Hepatocyte (in vitro differentiated cells): ENCODE measurements at regions not wholly inside any gene's neighbourhood (a gene's known extent, or its start where the extent isn't known, plus 50 kb on each side); places are given as distances from the start of the nearest gene placed in this dataset.

Source experiments
- EZH2 ChIP-seq: fragments of 200-600 bp; sonication (generic); IDR thresholded peaks from 2 replicates; pipeline ENCODE4 v1.6.1; 2016; ENCODE audit warnings: antibody characterized with exemption, mild to moderate bottlenecking, borderline replicate concordance
- EZH2phosphoT487 ChIP-seq: fragments of 200-600 bp; sonication (generic); IDR thresholded peaks from one replicate; pipeline ENCODE4 v1.6.1; 2018; ENCODE audit warnings: antibody characterized with exemption, mild to moderate bottlenecking, low read depth, moderate library complexity; ENCODE audit not compliant: unreplicated experiment, severe bottlenecking
- TF ChIP-seq, protein P1 (sequence below): fragments of 200-600 bp; sonication (generic); IDR thresholded peaks from 2 replicates; pipeline ENCODE4 v1.5.1; 2016; ENCODE audit warnings: antibody characterized with exemption, mild to moderate bottlenecking; ENCODE audit not compliant: poor library complexity

DNA sequence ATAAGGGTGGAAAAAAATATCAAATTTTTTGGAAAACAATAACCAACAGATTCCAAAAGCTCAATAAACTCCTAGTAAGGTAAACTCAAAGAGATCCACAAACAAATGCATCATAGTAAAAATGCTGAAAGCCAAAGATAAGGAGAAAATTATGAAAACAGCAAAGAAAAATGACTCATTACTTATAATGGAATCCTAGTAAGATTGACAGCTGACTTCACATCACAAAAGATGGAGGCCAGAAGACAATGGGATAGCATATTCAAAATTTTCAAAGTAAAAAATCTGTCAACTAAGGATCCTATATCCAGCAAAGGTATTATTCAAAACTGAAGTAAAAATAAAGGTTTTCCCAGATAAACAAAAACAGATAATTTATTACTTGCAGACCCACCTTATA lies 183.4 kb upstream of the VIPR2 start:
- TF ChIP-seq, protein P1, sequence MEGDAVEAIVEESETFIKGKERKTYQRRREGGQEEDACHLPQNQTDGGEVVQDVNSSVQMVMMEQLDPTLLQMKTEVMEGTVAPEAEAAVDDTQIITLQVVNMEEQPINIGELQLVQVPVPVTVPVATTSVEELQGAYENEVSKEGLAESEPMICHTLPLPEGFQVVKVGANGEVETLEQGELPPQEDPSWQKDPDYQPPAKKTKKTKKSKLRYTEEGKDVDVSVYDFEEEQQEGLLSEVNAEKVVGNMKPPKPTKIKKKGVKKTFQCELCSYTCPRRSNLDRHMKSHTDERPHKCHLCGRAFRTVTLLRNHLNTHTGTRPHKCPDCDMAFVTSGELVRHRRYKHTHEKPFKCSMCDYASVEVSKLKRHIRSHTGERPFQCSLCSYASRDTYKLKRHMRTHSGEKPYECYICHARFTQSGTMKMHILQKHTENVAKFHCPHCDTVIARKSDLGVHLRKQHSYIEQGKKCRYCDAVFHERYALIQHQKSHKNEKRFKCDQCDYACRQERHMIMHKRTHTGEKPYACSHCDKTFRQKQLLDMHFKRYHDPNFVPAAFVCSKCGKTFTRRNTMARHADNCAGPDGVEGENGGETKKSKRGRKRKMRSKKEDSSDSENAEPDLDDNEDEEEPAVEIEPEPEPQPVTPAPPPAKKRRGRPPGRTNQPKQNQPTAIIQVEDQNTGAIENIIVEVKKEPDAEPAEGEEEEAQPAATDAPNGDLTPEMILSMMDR, result no peak
- TF ChIP-seq EZH2, result no peak
- no peak for TF ChIP-seq EZH2phosphoT487
